ENCODE measurements at regions not wholly inside any gene's neighbourhood (a gene's known extent, or its start where the extent isn't known, plus 50 kb on each side); places are given as distances from the start of the nearest gene placed in this dataset.

GRCh38 chr5:3181671-3182070, 414.0 kb upstream of the IRX1 start:
- Histone ChIP-seq H3K79me2 (ENCODE audit: insufficient read depth, low read length) (no peaks in the 10 kb centered on the region), H4K20me1 (ENCODE audit: insufficient read depth) (no peaks in the 10 kb centered on the region), H3K4me1 (ENCODE audit: control insufficient read depth in 1 of 2, insufficient read depth in 2 of 2, low read length in 2 of 2) (no peaks in the 10 kb centered on the region), H3K4me2 (ENCODE audit: low read length) (no peak overlapping the region), H3K36me3 (ENCODE audit: control insufficient read depth in 1 of 2, insufficient read depth in 2 of 2, low read length in 2 of 2) (no peaks in the 10 kb centered on the region), H3K27me3 (ENCODE audit: insufficient read depth, low read length) (no peaks in the 10 kb centered on the region), H2AFZ (ENCODE audit: low read depth, low read length, poor library complexity, severe bottlenecking) (no peak overlapping the region), H3K9me3 (ENCODE audit: control insufficient read depth in 1 of 2, insufficient read depth in 1 of 2, low read depth in 1 of 2, low read length in 2 of 2) (peaks cover 6 to 40% of the 10 kb centered on the region in 2 experiments; a peak in 2 of 4 replicates), H3K9me2 (ENCODE audit: insufficient read depth) (no peaks in the 10 kb centered on the region), H3K27ac (ENCODE audit: low read depth, low read length) (no peak overlapping the region), H3K4me3 (replicated peaks in 1 of 2; ENCODE audit: low read depth in 1 of 2, low read length in 2 of 2) (no peak overlapping the region), H3K9ac (ENCODE audit: low read length) (no peak overlapping the region)
- ChIA-PET RAD21 (ENCODE audit: low non-redundant PET in 1 of 2, low total read pairs in 2 of 2, uncharacterized antibody in 2 of 2, unreplicated experiment in 2 of 2) (no interaction called here), CTCF (no interaction called here), POLR2A (no interaction called here)
- ATAC-seq (no peak), DNase-seq (ENCODE audit: low read depth, low spot score) (no peak)
- TF ChIP-seq YY1 (IDR thresholded peaks at IDR 0.05; ENCODE audit: extremely low read depth, insufficient replicate concordance, low read depth, low read length) (no peak), REST (IDR thresholded peaks at IDR 0.05; ENCODE audit: low read depth) (no peak), ZFX (IDR thresholded peaks at IDR 0.05) (no peak)
- no TSS peak for BruUV-seq (replicated peaks)
- intact Hi-C loops (cut with micrococcal nuclease), result no loop called here

GRCh38 chr5:3180636-3181035, 415.0 kb upstream of the IRX1 start:
- TF ChIP-seq MAX (IDR thresholded peaks at IDR 0.05) (no peak), EGR1 (IDR thresholded peaks at IDR 0.05; ENCODE audit: low read depth) (no peak), ZBTB33 (IDR thresholded peaks at IDR 0.05; ENCODE audit: extremely low read depth, insufficient replicate concordance, low read length) (no peak), CEBPB (IDR thresholded peaks at IDR 0.05; ENCODE audit: low read depth) (no peak), REST (IDR thresholded peaks at IDR 0.05; ENCODE audit: low read depth) (no peak), JUND (IDR thresholded peaks at IDR 0.05) (no peak), ZNF274 (IDR thresholded peaks at IDR 0.05; ENCODE audit: low read depth, low read length) (no peak), SRF (IDR thresholded peaks at IDR 0.05; ENCODE audit: low read depth) (no peak), EZH2 (IDR thresholded peaks at IDR 0.05) (no peak), RAD21 (IDR thresholded peaks at IDR 0.05; ENCODE audit: low read depth) (no peak)
- Histone ChIP-seq H3K36me3 (ENCODE audit: control insufficient read depth in 1 of 2, insufficient read depth in 2 of 2, low read length in 2 of 2) (no peaks in the 10 kb centered on the region), H4K20me1 (ENCODE audit: insufficient read depth) (no peaks in the 10 kb centered on the region), H3K9me3 (ENCODE audit: control insufficient read depth in 1 of 2, insufficient read depth in 1 of 2, low read depth in 1 of 2, low read length in 2 of 2) (peaks cover 6 to 40% of the 10 kb centered on the region in 2 experiments; a peak in 2 of 4 replicates), H2AFZ (ENCODE audit: low read depth, low read length, poor library complexity, severe bottlenecking) (no peak overlapping the region), H3K27ac (ENCODE audit: low read depth, low read length) (no peak overlapping the region), H3K27me3 (ENCODE audit: insufficient read depth, low read length) (no peaks in the 10 kb centered on the region), H3K4me3 (replicated peaks in 1 of 2; ENCODE audit: low read depth in 1 of 2, low read length in 2 of 2) (no peak overlapping the region), H3K4me1 (ENCODE audit: control insufficient read depth in 1 of 2, insufficient read depth in 2 of 2, low read length in 2 of 2) (no peaks in the 10 kb centered on the region), H3K9me2 (ENCODE audit: insufficient read depth) (no peaks in the 10 kb centered on the region), H3K4me2 (ENCODE audit: low read length) (no peak overlapping the region), H3K9ac (ENCODE audit: low read length) (no peak overlapping the region), H3K79me2 (ENCODE audit: insufficient read depth, low read length) (no peaks in the 10 kb centered on the region)
- CTCF ChIA-PET, result no interaction called here
- ATAC-seq (no peak), DNase-seq (ENCODE audit: low read depth, low spot score) (no peak)
- intact Hi-C loops (cut with micrococcal nuclease), result no loop called here
- POLR2A ChIA-PET, result no interaction called here
- RAD21 ChIA-PET (ENCODE audit: low non-redundant PET in 1 of 2, low total read pairs in 2 of 2, uncharacterized antibody in 2 of 2, unreplicated experiment in 2 of 2), result no interaction called here
- no TSS peak for BruUV-seq (replicated peaks)
